ENCODE measurements at regions not wholly inside any gene's neighbourhood (a gene's known extent, or its start where the extent isn't known, plus 50 kb on each side); places are given as distances from the start of the nearest gene placed in this dataset.
"Not testable (repeated sequence)": the region's sequence is repeated elsewhere in the genome, so short reads cannot be mapped to it uniquely, and the experiment has no call there.

GRCh38 chr4:123529278-123529568 lies 132.6 kb downstream of the SPRY1 start:
- Histone ChIP-seq H3K27me3 (no peaks in the 10 kb centered on the region), H3K9me3 (peaks cover 10% of the 10 kb centered on the region; the same call in 1 of the 2 replicates), H3K4me3 (no peak overlapping the region), H3K27ac (no peak overlapping the region), H4K20me1 (no peaks in the 10 kb centered on the region), H3K36me3 (no peaks in the 10 kb centered on the region), H3K9ac (no peak overlapping the region), H3K4me1 (no peaks in the 10 kb centered on the region), H3K4me2 (no peak overlapping the region)
- TF ChIP-seq Cebpa-rat (IDR thresholded peaks at IDR 0.05): no peak

DNA sequence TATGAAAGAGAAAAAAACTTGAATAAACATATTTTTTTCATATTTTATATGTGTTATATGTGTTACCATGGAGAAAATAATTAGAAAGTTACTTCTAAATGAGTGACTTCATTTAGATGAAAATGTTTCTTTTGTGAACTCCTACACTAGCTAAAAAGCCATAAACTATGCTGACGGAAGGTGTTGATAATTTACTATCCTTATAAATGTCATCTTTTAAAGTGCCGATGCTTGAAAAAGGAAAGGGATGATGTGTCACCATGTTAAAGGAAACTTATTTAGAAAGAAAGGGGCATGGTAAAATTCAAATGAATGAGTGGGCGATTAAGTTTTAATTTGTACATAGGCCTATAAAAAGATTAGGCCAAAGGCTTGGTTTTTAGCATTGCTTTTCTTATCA lies 133.8 kb downstream of the SPRY1 start:
- no peak for TF ChIP-seq Cebpa-rat (IDR thresholded peaks at IDR 0.05)
- Histone ChIP-seq H3K4me3 (no peak overlapping the region), H3K4me2 (no peak overlapping the region), H3K9me3 (peaks cover 11% of the 10 kb centered on the region; the same call in 1 of the 2 replicates), H4K20me1 (no peaks in the 10 kb centered on the region), H3K27ac (no peak overlapping the region), H3K27me3 (no peaks in the 10 kb centered on the region), H3K4me1 (no peaks in the 10 kb centered on the region), H3K36me3 (no peaks in the 10 kb centered on the region), H3K9ac (no peak overlapping the region)

DNA sequence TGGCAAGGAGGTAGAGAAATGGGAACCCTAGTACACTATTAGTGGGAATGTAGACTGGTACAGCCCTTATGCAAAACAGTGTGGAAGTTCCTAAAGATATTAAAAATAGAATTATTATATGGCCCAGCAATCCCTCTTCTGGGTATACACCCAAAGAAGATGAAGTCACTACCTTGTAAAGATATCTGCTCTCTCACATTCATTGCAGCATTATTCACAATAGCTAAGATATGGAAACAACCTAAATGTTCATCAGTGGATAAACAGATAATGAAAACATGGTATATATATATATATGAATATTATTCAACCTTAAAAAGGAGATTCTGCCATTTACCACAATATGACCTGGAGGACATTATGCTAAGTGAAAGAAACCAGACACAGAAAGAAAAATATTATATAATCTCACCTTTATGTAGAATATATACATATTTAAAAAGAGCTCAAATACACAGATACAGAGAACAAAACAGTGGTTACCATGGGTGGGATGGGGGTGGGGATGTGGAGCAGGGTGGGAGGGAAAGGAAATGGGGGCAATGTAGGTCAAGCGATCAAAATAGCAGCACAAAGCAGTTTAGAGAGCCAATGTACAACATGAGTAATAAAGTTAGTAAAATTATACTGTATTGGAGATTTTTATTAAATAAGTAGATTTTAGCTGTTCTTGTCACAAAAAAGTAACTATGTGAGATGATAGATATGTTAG lies 138.6 kb downstream of the SPRY1 start:
- H4K20me1 ChIP-seq: no peaks in the 10 kb centered on the region
- no peak overlapping the region for H3K4me3 ChIP-seq
- H3K36me3 ChIP-seq: no peaks in the 10 kb centered on the region
- peaks cover 11% of the 10 kb centered on the region for H3K4me1 ChIP-seq
- no peak overlapping the region for H3K4me2 ChIP-seq
- H3K27ac ChIP-seq: no peak overlapping the region
- no peak for TF ChIP-seq Cebpa-rat (IDR thresholded peaks at IDR 0.05)
- no peaks in the 10 kb centered on the region for H3K27me3 ChIP-seq
- no peak overlapping the region for H3K9ac ChIP-seq
- peaks cover 37% of the 10 kb centered on the region for H3K9me3 ChIP-seq

DNA sequence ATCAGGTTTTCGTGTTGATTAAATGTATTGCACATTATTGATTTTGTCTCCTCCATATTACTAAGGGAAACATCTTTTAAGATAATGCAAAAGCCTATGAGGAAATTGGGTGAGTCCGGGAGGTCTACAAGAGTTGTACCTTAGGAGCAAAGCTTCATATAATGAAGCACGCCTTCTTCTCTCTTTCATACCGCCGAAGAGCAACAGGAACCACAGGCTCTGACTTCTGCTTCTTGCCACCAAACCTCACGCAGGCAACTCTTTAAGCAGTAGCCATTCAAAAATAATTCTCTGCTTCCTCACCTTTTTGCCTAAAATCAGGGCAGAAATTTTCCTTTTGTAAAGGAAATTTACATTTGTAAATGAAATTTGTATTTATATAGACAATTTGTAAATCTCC lies 139.6 kb downstream of the SPRY1 start:
- H3K4me2 ChIP-seq: no peak overlapping the region
- H4K20me1 ChIP-seq: no peaks in the 10 kb centered on the region
- H3K9me3 ChIP-seq: peaks cover 37% of the 10 kb centered on the region
- H3K36me3 ChIP-seq: no peaks in the 10 kb centered on the region
- no peak for TF ChIP-seq Cebpa-rat (IDR thresholded peaks at IDR 0.05)
- H3K27me3 ChIP-seq: no peaks in the 10 kb centered on the region
- H3K27ac ChIP-seq: no peak overlapping the region
- peaks cover 11% of the 10 kb centered on the region for H3K4me1 ChIP-seq
- no peak overlapping the region for H3K4me3 ChIP-seq
- H3K9ac ChIP-seq: no peak overlapping the region

DNA sequence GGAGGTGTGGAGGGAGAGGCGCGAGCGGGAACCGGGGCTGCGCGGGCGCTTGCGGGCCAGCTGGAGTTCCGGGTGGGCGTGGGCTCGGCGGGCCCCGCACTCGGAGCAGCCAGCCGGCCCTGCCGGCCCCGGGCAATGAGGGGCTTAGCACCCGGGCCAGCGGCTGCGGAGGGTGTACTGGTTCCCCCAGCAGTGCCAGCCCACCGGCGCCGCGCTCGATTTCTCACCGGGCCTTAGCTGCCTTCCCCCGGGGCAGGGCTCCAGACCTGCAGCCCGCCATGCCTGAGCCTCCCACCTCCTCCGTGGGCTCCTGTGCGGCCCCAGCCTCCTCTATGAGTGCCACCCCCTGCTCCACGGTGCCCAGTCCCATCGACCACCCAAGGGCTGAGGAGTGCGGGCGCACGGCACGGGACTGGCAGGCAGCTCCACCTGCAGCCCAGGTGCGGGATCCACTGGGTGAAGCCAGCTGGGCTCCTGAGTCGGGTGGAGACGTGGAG lies 141.4 kb downstream of the SPRY1 start:
- not testable (repeated sequence) for H3K9ac ChIP-seq, H4K20me1 ChIP-seq, H3K27ac ChIP-seq, H3K4me3 ChIP-seq, H3K27me3 ChIP-seq, H3K36me3 ChIP-seq, H3K4me2 ChIP-seq
- Histone ChIP-seq H3K9me3 (peaks cover 37% of the 10 kb centered on the region), H3K4me1 (peaks cover 11% of the 10 kb centered on the region)

DNA sequence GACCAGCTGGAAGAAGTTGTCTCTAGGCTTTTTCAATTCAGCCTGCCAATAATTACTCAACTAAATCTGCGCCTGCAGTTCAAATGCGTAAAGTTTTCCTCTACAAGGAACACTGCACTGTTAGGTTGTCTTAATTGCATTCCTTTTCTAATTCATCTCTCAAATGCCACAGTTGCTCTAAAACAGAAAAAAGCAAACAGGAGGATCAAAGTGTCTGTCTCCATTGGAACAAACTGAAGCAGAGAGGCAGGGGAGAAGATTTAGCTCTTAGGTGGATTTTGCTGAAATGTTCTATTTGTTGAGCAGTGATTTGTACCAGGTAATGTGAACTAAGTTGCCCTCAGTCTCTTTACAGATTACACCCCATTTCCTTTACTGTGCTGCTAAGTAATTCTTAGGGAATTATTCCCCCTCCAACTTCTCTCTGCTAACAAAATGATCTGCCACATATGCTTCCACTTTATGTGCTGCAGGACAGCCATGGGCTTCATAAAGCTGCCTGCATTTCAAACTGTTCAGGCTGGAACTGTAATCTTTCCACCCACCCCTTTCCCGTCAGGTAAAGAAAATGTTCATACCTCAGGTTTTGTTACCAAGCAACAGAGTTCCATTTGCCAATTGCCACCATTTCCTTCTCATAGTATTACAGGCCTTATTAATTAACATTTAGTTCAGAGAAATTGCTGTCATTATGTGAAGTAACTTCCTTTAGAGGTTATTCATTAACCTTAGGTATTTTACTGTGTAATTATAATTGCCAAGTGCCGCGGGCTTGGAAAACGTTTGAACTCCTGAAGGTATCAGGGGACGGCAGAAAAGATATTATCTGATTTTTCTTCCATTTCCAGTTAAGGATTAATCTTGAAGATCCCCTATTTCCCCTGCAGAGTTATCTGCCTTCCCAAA lies 149.3 kb downstream of the SPRY1 start:
- no peaks in the 10 kb centered on the region for H4K20me1 ChIP-seq
- H3K27ac ChIP-seq: no peak overlapping the region
- no peaks in the 10 kb centered on the region for H3K4me1 ChIP-seq
- no peak overlapping the region for H3K4me2 ChIP-seq
- no peak overlapping the region for H3K9ac ChIP-seq
- H3K4me3 ChIP-seq: no peak overlapping the region
- no peaks in the 10 kb centered on the region for H3K27me3 ChIP-seq
- H3K9me3 ChIP-seq: no peaks in the 10 kb centered on the region
- TF ChIP-seq Cebpa-rat (IDR thresholded peaks at IDR 0.05): no peak
- no peaks in the 10 kb centered on the region for H3K36me3 ChIP-seq

GRCh38 chr4:123546573-123547060 lies 150.0 kb downstream of the SPRY1 start:
- TF ChIP-seq Cebpa-rat (IDR thresholded peaks at IDR 0.05): no peak
- H3K4me3 ChIP-seq: no peak overlapping the region
- no peaks in the 10 kb centered on the region for H3K27me3 ChIP-seq
- H3K27ac ChIP-seq: no peak overlapping the region
- H3K9me3 ChIP-seq: no peaks in the 10 kb centered on the region
- no peak overlapping the region for H3K4me2 ChIP-seq
- H3K4me1 ChIP-seq: no peaks in the 10 kb centered on the region
- H3K9ac ChIP-seq: no peak overlapping the region
- H4K20me1 ChIP-seq: no peaks in the 10 kb centered on the region
- H3K36me3 ChIP-seq: no peaks in the 10 kb centered on the region

- Histone ChIP-seq H3K4me3 (no peak overlapping the region), H4K20me1 (no peaks in the 10 kb centered on the region), H3K4me1 (no peaks in the 10 kb centered on the region), H3K9ac (no peak overlapping the region), H3K27me3 (no peaks in the 10 kb centered on the region), H3K27ac (no peak overlapping the region), H3K36me3 (no peaks in the 10 kb centered on the region), H3K4me2 (no peak overlapping the region), H3K9me3 (no peaks in the 10 kb centered on the region)
- TF ChIP-seq Cebpa-rat (IDR thresholded peaks at IDR 0.05): no peak
These were observed 150.9 kb downstream of the SPRY1 start for GRCh38 chr4:123547216-123548165.

- Histone ChIP-seq H3K4me2 (no peak overlapping the region), H3K4me1 (no peaks in the 10 kb centered on the region), H4K20me1 (no peaks in the 10 kb centered on the region), H3K9me3 (no peaks in the 10 kb centered on the region), H3K27me3 (no peaks in the 10 kb centered on the region), H3K4me3 (no peak overlapping the region), H3K36me3 (no peaks in the 10 kb centered on the region), H3K9ac (no peak overlapping the region), H3K27ac (no peak overlapping the region)
- TF ChIP-seq Cebpa-rat (IDR thresholded peaks at IDR 0.05): no peak
These were observed 156.7 kb downstream of the SPRY1 start for GRCh38 chr4:123553279-123553678.

All from BLaER1 (cell line).